ENCODE measurements at regions not wholly inside any gene's neighbourhood (a gene's known extent, or its start where the extent isn't known, plus 50 kb on each side); places are given as distances from the start of the nearest gene placed in this dataset.

- no peak for TF ChIP-seq CTCF (conservative IDR thresholded peaks at IDR 0.05)
- no peak for TF ChIP-seq ZFX (IDR thresholded peaks at IDR 0.05)
- H3K27ac ChIP-seq: no peak overlapping the region
These were observed 97.5 kb upstream of the ALX4 start for GRCh38 chr11:44407211-44407996.

GRCh38 chr11:44408141-44408540, 98.2 kb upstream of the ALX4 start:
- H3K27ac ChIP-seq: no peak overlapping the region
- TF ChIP-seq ZFX (IDR thresholded peaks at IDR 0.05): no peak
- no peak for TF ChIP-seq CTCF (conservative IDR thresholded peaks at IDR 0.05)

- TF ChIP-seq CTCF (conservative IDR thresholded peaks at IDR 0.05) (no peak), ZFX (IDR thresholded peaks at IDR 0.05) (no peak)
- H3K27ac ChIP-seq: no peak overlapping the region
These were observed 99.0 kb upstream of the ALX4 start for GRCh38 chr11:44408711-44409470.

GRCh38 chr11:44409558-44410236, 99.8 kb upstream of the ALX4 start:
- no peak overlapping the region for H3K27ac ChIP-seq
- TF ChIP-seq CTCF (conservative IDR thresholded peaks at IDR 0.05) (no peak), ZFX (IDR thresholded peaks at IDR 0.05) (no peak)

- H3K27ac ChIP-seq: no peak overlapping the region
- no peak for TF ChIP-seq CTCF (conservative IDR thresholded peaks at IDR 0.05)
- no peak for TF ChIP-seq ZFX (IDR thresholded peaks at IDR 0.05)
These were observed 106.8 kb upstream of the ALX4 start for GRCh38 chr11:44416776-44417175.

- H3K27ac ChIP-seq: no peak overlapping the region
- TF ChIP-seq ZFX (IDR thresholded peaks at IDR 0.05) (no peak), CTCF (conservative IDR thresholded peaks at IDR 0.05) (no peak)
These were observed 108.0 kb upstream of the ALX4 start for GRCh38 chr11:44417731-44418455.

Measured in C4-2B (cell line).